GM21619 (cell line): ENCODE measurements at regions not wholly inside any gene's neighbourhood (a gene's known extent, or its start where the extent isn't known, plus 50 kb on each side); places are given as distances from the start of the nearest gene placed in this dataset.

ENCODE experiments used
- ATAC-seq: cut with Tn5 transposase; IDR thresholded peaks from one replicate; pipeline ENCODE4 v1.9.1; 2021; ENCODE audit not compliant: unreplicated experiment

DNA sequence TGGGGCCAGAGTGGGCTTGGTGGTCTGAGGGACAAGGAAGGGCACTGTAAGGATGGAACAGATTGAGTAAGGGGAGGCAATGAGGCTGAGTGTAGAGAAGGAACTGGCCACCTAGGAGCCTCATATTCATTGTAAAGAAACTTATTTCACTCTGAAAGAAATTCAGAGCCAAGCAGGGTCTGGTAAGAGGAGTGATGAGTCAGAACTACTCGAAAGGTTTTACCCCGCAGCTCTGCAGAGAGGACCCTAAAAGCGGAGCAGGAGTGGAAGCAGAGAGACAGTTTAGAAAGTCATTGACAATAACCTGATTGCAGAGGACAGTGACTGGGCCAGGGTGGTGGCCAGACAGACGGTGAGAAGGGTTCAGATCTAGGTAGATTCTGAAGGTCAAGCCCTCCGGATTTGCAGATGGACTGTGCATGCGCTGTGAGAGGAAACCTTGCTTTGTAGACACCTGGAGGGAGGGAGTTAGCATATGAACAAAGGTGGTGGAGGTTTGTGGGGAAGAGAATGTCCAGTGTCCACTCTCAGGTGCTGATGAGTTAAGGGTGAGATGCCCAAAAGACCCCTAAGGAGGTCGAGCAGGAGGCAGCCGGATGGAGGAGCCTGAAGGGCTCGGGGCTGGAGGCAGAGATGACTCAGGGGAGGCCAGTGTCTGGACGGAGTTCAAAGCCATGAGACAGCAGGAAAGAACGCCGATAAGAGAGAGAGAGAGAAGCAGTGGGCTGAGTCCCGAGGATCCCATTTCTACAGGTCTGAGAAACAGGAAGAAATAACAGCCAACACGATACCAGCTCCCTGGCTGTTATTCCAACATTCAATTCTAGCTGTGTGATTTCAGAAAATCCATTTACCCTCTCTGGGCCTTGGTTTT, 546.0 kb downstream of the BRD1 start:
- ATAC-seq: no peak

DNA sequence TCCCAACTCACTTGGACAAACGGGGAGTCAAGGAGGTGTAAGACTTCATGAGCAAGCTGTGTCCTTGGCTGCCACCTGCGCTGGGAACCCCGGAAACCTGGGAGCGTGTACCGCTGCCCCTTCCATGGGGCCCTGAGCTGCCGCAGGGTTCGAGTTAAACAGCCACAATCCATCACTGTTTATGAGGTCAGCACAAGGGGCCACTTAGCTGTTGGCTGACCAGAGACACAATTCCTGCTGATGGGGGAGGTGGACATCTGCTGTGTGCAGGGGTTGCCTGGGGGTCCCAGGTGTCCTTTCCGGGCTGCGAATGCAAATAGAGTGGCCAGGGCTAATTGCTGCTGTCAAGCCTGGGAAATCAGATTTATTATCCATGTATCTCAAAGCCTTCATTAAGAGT, 549.3 kb downstream of the BRD1 start:
- no peak for ATAC-seq

DNA sequence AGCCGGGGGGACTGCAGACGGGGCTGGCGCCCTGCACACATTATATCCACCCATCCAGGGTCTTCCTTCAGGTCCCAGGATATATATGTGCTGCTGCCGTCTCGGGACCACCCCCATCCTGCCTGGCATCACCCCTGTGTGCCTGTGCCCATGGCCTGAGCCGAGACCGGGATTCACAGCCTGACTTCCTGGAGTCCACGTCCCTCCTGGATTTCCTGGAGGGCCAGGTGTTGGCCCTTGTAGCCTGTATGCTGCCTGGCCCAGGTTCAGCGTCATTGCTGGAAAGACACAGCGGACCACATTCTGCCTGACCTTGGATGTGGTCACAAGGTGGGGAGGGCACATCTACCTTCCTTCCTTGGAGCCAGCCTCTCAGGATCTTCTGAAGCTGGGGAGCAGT, 551.1 kb downstream of the BRD1 start:
- no peak for ATAC-seq

DNA sequence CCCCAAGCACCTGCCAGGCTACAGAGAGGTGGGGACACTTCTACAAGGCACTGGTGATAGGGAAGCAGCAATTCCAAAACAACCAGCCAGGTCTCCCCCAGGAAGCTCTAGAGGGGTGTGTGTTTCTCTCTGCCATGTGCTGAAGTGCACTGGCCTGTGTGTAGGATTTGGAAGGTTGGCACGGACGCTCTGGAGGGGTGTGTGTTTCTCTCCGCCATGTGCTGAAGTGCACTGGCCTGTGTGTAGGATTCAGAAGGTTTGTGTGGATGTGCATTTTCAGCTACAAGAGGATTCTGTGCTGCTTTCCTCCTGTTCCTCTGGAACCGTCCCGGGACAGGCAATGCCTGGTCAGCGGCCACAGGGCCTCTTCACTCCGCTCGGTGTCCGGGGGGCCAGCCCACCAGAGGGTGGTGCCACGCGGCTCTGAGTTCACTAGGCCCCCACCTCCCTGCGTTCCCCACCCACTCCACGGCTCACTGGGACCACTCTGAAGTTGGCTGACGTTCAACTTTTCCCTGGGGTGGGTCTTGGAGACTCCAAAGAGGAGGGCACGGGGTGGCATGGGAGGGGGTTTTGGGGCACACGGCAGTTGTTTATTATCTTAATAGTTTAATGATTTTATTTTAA, 552.8 kb downstream of the BRD1 start:
- no peak for ATAC-seq

DNA sequence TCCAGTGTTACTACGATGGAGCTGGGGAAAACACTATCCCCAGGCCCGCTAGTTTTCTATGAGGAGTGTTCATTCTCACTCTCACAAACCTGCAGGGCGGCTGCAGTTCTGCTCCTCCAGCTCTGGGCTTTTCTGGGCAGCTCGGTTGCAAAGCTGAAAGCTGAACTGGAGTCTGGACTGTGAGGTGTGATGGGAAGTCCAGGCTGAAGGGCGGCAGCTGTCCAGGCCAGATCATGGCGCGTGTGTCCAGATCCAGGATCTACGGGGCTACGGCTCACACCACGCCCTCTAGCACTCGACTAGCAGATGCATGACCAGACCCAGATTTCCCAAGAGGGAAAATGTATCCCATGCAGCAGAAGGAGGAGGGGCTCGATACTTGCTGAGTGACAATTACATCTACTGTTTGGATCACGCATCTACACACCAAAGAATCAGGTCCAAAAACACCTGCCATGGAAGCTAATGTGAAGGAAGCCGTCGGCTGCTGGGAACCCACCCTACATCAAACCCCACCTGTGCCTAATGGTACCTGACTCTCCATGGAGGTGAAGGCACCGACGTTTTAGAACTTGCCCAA, 555.0 kb downstream of the BRD1 start:
- no peak for ATAC-seq

DNA sequence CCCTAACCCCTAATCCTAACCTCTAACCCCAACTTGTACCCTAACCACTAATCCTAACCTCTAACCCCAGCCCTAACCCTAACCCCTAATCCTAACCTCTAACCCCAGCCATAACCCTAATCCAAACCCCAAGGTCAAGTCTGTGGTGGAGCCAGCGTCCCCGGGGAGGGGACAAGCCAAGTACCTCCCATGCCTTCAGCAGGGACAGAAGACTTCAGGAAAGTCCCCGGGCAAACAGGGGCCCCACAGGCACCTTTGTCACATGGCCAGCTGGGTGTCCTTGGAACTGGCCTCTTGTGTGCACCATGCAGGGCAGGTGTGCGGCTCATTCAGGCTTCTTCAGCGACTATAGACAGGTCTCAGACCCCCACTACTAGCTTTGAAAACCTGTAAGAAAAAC, 555.8 kb downstream of the BRD1 start:
- ATAC-seq: no peak

DNA sequence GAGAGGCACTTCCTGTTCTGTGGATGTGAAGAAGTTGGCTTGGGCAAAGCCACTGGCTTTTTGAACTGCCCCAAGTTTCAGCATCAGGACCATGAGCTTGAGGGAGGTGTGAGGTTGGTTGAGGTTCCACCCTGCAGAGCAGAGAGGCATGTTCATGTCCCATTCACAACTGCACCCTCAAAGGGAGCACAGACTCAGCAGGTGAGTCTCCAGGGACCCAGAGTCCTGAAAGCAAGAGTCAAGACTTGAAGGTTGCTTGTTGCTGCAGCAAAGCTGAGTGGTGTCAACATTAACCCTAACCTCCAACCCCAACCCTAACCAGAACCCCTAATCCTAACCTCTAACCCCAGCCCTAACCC, 556.3 kb downstream of the BRD1 start:
- no peak for ATAC-seq

DNA sequence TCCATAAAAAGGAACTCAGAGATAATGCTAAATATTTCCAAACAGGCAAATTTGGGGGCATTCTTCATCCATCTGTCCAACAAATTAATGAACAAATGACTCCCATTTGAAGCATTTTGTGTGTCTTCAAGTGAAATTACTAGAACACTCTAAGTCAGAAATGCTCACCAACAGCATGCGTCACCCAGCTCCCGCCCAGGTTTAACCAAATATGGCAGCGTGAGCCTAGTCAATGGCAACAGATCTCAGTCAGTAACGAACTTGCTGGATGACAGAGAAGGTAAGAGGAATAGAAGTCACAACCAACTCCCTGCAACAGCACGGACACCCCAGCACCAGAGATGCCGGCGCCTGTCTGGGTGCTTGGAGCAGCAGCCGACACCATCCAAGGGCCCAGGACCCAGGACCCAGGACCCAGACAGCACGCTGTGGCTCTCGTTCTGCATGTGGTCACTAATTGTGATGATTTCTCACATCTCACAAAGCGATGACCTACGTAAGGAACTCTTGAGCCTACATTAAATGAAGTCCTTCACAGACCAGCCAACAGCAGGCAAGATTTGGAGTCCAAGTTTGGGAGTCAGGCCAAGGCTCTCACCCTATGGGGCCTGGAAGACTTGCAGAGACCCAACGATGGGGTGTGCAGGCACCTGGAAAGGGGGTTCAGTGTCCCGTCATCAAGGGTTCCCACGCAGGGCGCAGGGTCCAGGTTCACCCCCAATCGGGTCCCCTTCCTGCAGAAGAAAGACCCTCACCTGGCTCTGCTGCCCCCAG, 556.9 kb downstream of the BRD1 start:
- ATAC-seq: no peak

DNA sequence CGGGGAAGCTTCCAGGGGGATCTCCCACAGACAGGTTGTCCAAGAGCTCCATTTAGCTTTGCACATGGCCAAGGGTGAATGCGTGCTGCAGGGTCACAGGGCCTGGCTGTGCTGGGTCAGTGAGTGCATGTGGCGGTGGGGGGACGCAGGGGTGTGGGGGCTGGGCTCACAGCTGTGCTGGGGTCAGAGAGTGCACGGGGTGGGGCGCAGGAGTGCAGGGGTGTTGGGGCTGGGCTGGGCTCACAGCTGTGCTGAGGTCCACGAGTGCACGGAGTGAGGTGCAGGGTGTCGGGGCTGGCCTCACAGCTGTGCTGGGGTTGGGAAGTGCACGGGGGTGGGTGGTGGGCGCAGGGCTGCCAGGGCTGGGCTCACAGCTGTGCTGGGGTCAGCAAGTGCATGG, 557.7 kb downstream of the BRD1 start:
- no peak for ATAC-seq

DNA sequence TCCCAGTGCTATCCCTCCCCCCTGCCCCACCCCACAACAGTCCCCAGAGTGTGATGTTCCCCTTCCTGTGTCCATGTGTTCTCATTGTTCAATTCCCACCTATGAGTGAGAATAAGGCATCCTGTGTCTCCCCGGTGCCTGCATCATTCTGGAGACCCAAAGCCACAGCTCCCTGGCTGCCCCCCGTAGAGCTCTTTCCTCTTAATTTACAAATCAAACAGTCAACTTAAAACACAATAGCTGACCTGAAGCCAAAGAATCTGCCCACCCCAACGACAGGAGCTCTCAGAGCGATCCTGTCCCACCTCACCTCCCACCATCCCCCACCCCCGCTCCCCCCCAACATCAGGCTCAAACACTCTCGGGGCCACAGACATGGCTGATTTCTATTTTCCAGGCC, 558.3 kb downstream of the BRD1 start:
- ATAC-seq: no peak

DNA sequence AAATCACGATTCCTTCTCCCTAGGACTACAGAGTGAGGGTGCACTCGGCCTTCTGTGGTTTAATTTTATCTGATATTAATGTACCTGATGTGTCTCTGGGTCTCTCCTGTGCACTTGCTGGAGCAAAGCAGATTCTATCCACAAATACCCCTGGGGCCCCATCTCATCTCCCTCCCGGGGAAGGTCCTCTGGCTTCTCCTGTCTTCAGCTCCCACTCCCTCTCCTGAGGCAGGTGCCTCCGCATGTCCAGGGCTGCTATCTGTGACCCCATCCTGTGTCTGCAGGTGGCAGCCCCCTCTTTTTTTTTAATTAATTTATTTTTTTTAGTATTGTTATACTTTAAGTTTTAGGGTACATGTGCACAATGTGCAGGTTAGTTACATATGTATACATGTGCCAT, 558.7 kb downstream of the BRD1 start:
- no peak for ATAC-seq

DNA sequence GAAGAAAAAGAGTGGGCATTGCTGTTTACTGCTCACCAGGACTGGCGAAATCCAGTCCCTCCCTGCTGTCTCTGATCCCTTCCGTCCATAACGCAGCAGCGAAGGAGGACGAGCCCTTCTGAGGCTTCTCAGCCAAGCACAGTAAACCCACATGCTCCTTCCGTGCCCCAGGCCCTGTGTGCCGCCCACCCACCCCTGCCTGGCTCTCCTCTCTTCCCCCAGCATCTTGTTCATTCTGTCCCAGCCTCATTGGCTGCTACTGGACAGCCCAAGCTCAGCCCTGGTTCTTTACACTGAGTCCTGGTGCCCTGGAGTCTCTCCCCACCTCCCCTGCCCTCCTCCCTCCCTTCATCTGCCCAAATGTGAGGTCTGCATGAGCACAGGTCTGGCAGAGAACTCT, 559.7 kb downstream of the BRD1 start:
- no peak for ATAC-seq

DNA sequence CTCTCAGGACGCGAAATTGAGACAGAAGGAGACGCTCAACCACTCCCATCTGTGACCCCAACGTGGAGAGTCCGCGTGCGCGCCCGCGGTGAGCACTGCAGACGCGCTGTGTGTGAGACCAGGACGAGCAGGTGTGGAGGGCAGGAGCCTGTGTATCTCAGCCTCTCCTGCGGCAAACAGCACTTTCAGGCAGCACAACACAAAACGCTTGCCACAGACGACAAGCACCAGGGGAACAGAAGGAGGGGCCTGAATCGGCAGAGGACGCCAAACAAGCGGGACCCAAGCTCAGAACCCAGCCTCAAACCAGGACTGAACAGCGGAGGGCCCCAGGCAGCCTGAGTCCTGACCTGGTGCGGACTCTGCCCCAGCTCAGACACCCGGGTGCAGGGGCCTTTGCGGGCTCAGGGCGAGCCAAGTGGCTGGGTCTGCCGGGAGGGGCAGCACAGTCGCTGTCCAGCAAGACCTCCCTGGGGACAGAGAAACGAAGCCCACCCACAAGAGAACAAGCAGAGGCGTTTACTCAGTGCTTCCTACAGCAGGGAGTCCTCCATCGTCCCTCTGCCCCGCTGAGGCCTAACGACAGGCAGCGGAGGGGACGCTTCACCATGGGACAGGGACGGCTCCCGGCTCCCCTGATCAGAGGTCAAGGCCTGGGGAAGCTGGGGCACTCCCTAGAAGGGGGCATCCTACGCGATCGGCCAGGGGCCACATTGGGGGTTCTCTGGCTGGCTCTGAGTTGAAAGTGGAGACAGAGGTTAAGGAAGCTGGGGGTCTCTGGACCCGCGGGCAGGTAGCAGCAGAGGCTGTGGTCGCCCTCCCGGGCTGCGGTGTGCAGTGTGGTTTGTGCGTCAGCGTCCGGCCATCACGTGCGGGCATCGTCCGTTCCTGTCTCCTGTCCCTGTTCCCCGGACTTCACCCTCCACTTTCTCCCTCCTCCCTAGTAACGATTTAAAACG, 560.8 kb downstream of the BRD1 start:
- no peak for ATAC-seq

DNA sequence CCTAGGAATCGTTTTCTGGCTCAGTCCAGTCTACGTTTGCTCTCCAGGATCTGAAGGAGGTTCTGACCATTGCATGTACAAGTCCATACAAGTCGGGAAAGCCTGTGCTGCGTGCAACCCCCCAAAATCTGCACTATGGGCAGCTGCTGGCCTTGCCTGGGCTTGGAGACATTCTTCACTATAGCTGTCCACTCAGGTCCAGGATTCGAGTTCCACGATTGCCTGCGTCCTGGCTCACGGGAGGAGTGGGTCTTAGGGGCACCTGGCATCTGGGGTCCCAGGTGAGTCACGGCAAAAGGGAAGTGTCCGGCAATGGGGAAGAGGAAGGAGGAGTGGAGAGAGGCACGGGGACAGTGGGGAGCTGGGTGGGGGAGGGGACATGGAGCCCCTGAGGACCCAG, 563.0 kb downstream of the BRD1 start:
- ATAC-seq: no peak

DNA sequence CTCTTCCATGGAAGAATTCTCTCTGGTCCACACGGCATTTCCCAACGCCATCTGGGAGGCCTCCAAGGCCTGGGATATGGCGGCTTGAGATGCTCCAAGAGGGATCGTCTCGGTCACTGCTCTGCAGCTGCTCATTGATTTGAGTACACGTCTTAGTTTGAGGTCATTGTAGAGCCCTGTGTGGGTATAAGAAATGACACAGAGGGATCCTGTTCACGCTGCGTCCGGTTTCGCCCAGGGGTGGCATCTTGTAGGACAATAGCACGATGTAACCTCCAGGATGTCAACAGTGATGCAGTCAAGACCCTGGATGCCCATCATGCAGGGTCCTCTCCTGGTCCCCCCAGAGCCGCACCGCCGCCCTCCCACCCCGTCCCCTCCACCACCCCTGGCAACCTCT, 564.6 kb downstream of the BRD1 start:
- ATAC-seq: no peak

DNA sequence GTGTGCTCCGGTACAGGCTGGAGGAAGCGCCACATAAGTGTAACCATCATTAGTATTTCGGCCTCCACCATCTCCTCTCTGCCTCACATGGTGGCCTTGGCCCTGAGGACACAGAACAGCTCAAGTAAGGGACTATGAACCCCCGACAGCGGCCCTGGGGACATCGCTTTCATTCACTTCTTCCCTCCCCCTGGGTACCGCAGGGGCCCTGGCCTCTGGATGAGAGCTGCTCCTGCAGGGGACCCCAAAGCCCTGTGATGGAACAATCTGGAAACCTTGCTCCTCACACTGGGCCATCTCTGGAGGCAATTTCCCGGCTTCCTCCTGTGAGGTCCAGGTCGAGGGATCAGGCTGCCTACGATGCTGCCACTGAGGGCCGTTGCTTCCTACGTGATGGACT, 565.5 kb downstream of the BRD1 start:
- no peak for ATAC-seq

DNA sequence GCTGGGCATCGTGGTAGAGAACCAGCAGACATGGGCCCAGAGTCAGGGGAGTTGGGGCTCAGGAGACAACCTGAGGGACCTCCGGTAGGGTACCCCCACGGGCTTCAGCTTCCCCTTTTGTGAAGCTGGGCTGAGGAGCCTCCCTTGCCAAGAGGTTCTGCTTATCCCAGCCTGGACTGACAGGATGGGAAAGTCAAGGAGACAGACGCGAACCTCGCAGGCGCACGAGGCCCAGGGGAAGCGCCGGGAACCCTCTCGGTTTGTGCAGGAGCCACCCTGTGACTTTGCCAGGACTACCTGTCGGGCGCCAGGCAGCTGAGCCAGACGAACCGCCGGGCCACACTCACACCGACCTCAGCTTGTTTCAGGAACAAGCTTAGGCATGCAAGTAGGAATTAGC, 566.1 kb downstream of the BRD1 start:
- ATAC-seq: no peak

DNA sequence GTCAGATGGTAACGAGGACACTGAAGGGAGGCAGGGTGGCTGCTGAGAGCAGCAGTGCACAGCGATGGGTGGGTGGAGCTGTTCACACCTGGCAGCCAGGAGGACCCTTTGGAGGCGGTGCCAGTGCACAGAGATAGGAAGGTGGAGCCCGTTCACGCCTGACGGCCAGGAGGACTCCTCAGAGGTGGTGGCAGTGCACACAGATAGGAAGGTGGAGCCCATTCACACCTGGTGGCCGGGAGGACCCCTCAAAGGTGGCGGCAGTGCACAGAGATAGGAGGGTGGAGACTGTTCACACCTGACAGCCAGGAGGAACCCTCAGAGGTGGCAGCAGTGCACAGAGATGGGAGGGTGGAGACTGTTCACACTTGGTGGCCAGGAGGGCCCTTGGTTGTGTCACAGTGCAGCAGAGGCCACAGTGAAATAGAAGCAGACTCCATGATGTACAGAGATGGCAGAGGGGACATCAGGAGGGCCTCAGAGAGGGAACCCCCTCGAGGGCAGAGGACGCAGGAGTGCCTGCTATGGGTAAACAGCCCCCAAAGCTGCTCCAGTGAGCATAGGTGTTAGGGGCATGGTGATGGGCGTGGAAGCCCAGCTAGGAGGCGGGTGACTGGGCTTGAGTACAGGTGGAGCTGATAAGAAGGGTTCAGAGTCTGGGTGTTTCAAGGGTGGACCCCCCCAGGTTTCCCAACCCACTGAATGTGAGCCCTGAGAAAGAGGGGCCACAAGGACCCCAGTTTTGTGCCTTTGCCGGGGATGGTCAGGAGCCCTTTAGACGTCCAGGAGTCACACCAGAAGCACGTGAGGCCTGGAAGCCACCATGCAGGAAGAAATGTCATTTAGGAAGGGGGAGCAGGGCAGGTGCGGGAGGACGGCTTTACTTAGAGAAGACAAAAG, 566.7 kb downstream of the BRD1 start:
- no peak for ATAC-seq

DNA sequence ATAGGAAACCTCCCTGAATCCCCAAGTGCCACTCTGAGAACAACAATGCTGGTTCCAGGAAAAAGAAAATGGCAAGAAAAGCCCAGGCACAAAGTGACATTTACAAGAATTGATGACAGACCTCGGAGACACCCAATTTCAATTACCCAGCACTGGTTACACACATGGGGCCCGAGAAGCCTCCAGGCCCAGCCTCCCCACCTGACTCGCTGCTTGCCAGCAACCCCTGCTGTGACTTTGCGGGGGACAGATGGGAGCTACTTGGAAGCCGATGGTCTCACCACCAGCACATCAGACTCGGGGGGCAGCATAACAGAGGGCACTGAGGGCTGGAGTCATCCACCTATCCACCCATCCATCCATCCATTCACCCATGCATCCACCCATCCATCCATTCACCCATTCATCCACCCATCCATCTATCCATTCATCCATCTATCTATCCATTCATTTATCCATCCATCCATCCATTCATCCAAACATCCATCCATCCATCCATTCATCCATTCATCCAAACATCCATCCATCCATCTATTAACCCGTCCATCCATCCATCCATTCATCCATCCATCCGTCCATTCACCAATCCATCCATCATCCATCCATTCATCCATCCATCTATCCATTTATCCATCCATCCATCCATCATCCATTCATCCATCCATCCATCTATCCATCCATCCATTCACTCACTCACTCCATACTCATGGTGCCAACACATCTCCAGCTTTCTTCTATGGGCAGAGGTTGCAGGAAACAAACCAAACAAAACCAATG, 567.6 kb downstream of the BRD1 start:
- no peak for ATAC-seq
